SU-DHL-6 (cell line): ENCODE measurements at regions not wholly inside any gene's neighbourhood (a gene's known extent, or its start where the extent isn't known, plus 50 kb on each side); places are given as distances from the start of the nearest gene placed in this dataset.

ENCODE experiments used
- H2AFZ ChIP-seq: fragments of 200-600 bp; sonication (generic); 2 replicates; pipeline ENCODE4 v1.6.1; 2014; ENCODE audit warnings: low read depth, mild to moderate bottlenecking, moderate library complexity, mixed read lengths, antibody characterized with exemption, low read length; ENCODE audit not compliant: severe bottlenecking
- H3F3A ChIP-seq: fragments of 200-600 bp; shearing (Covaris generic); 2 replicates; pipeline ENCODE4 v1.6.0; 2016; ENCODE audit warnings: antibody characterized with exemption, mild to moderate bottlenecking; ENCODE audit not compliant: insufficient read depth
- H3K27ac ChIP-seq: fragments of 200-600 bp; sonication (generic); 2 replicates; pipeline ENCODE4 v1.5.1; 2016; ENCODE audit warnings: low read depth, mild to moderate bottlenecking, low read length, moderate library complexity, mixed read lengths
- H3K27me3 ChIP-seq: fragments of 200-600 bp; sonication (generic), shearing (Covaris generic); 2 replicates; pipeline ENCODE4 v1.6.0; 2014; ENCODE audit warnings: mild to moderate bottlenecking, low read length
- H3K36me3 ChIP-seq: fragments of 200-600 bp; sonication (generic); 2 replicates; pipeline ENCODE4 v1.6.1; 2014; ENCODE audit warnings: mild to moderate bottlenecking, low read length, mixed read lengths
- H3K4me2 ChIP-seq: fragments of 300-600, 200-600 bp; shearing (Covaris generic), sonication (generic); 2 replicates; pipeline ENCODE4 v1.6.0; 2014; ENCODE audit warnings: low read length, low read depth, mild to moderate bottlenecking; ENCODE audit not compliant: poor library complexity, severe bottlenecking
- H3K4me3 ChIP-seq: fragments of 200-600 bp; sonication (generic); 2 replicates; pipeline ENCODE4 v1.5.1; 2014; ENCODE audit warnings: antibody characterized with exemption, low read length, mild to moderate bottlenecking, mixed read lengths; ENCODE audit not compliant: insufficient read depth, poor library complexity, severe bottlenecking
- H3K79me2 ChIP-seq: fragments of 200-600 bp; sonication (generic); 2 replicates; pipeline ENCODE4 v1.6.1; 2014; ENCODE audit warnings: mild to moderate bottlenecking, low read length, moderate library complexity; ENCODE audit not compliant: insufficient read depth
- H3K9ac ChIP-seq: fragments of 200-600 bp; sonication (generic); 2 replicates; pipeline ENCODE4 v1.7.0; 2014; ENCODE audit warnings: mild to moderate bottlenecking, low read length
- H3K9me2 ChIP-seq: fragments of 200-600 bp; sonication (generic); replicated peaks from 2 replicates; pipeline ENCODE4 v1.6.1; 2014; ENCODE audit warnings: low read length; ENCODE audit not compliant: insufficient read depth
- H3K9me3 ChIP-seq: fragments of 200-600 bp; sonication (generic); 2 replicates; pipeline ENCODE4 v1.6.1; 2014; ENCODE audit warnings: low read length, mixed read lengths; ENCODE audit not compliant: insufficient read depth
- H4K20me1 ChIP-seq: fragments of 200-600 bp; sonication (generic); 2 replicates; pipeline ENCODE4 v1.6.1; 2014; ENCODE audit warnings: low read depth, mild to moderate bottlenecking, antibody characterized with exemption, low read length, moderate library complexity, mixed read lengths
- CTCF ChIP-seq: fragments of 200-600 bp; sonication (generic); IDR thresholded peaks from one replicate; pipeline ENCODE4 v1.5.1; 2017; ENCODE audit warnings: antibody characterized with exemption, mild to moderate bottlenecking, low read length, moderate library complexity; ENCODE audit not compliant: insufficient read depth, poor library complexity, severe bottlenecking
- EZH2phosphoT487 ChIP-seq: fragments of 200-600 bp; sonication (generic), shearing (Covaris generic); conservative IDR thresholded peaks from 2 replicates; pipeline ENCODE4 v1.6.1; 2018; ENCODE audit warnings: mild to moderate bottlenecking, antibody characterized with exemption, low read length, moderate library complexity, mixed read lengths

- Histone ChIP-seq H3K27me3 (no peaks in the 10 kb centered on the region), H3K9me3 (no peaks in the 10 kb centered on the region), H3K36me3 (no peaks in the 10 kb centered on the region), H3K9ac (no peak overlapping the region), H3K79me2 (no peaks in the 10 kb centered on the region), H2AFZ (no peak overlapping the region), H3K9me2 (no peaks in the 10 kb centered on the region), H3K4me2 (no peak overlapping the region), H3K27ac (no peak overlapping the region), H3K4me3 (no peak overlapping the region), H3F3A (no peaks in the 10 kb centered on the region), H4K20me1 (no peaks in the 10 kb centered on the region)
- no peak for TF ChIP-seq EZH2phosphoT487
- TF ChIP-seq CTCF: no peak
Measured at GRCh38 chr3:193812078-193812725, 219.2 kb downstream of the OPA1 start.

- no peaks in the 10 kb centered on the region for H3K27me3 ChIP-seq
- no peaks in the 10 kb centered on the region for H4K20me1 ChIP-seq
- no peak overlapping the region for H2AFZ ChIP-seq
- no peak overlapping the region for H3K27ac ChIP-seq
- H3K36me3 ChIP-seq: no peaks in the 10 kb centered on the region
- no peak overlapping the region for H3K4me2 ChIP-seq
- H3K9me2 ChIP-seq: no peaks in the 10 kb centered on the region
- H3F3A ChIP-seq: no peaks in the 10 kb centered on the region
- no peak overlapping the region for H3K4me3 ChIP-seq
- no peak overlapping the region for H3K9ac ChIP-seq
- no peak for TF ChIP-seq EZH2phosphoT487
- no peak for TF ChIP-seq CTCF
- no peaks in the 10 kb centered on the region for H3K9me3 ChIP-seq
- H3K79me2 ChIP-seq: no peaks in the 10 kb centered on the region
Measured at GRCh38 chr3:193812791-193813500, 219.9 kb downstream of the OPA1 start.

- Histone ChIP-seq H3K36me3 (no peaks in the 10 kb centered on the region), H3F3A (no peaks in the 10 kb centered on the region), H2AFZ (no peak overlapping the region), H3K9ac (no peak overlapping the region), H3K27me3 (no peaks in the 10 kb centered on the region), H3K27ac (no peak overlapping the region), H3K79me2 (no peaks in the 10 kb centered on the region), H3K4me3 (no peak overlapping the region), H3K9me2 (no peaks in the 10 kb centered on the region), H3K4me2 (no peak overlapping the region), H3K9me3 (no peaks in the 10 kb centered on the region), H4K20me1 (no peaks in the 10 kb centered on the region)
- TF ChIP-seq CTCF (no peak), EZH2phosphoT487 (no peak)
Measured at GRCh38 chr3:193813501-193813830, 220.5 kb downstream of the OPA1 start.
